ENCODE measurements at regions not wholly inside any gene's neighbourhood (a gene's known extent, or its start where the extent isn't known, plus 50 kb on each side); places are given as distances from the start of the nearest gene placed in this dataset.

DNA sequence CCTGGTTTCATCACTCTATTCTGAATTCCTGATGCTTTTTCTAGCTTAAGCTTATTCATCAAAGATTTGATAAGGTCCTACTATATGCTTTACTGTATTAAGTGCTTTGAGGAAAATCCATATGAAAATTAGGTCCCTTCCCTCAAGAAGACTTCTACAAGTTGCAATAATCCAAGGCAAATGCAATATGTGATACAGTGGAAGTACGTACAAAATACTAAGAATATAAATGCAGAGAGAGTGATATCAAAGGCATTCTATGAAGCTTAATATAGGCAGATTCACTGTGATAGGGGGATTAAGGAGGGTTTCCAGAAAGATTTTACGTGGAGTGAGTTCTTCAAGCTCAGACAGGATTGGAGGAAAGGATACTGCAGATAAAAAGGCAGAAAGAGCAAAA, 142.1 kb downstream of the C6orf118 start:
- intact Hi-C loops (cut with micrococcal nuclease) (no loop called here), in situ Hi-C loops (cut with MboI) (no loop called here)
- no peak overlapping the region for H3K4me3 ChIP-seq
- no peaks in the 10 kb centered on the region for H3K4me1 ChIP-seq (replicated peaks in 1 of 2; ENCODE audit: control insufficient read depth in 2 of 2, insufficient read depth in 2 of 2, low read length in 2 of 2)
- POLR2A ChIA-PET, result no interaction called here
- H3K36me3 ChIP-seq (ENCODE audit: control insufficient read depth, insufficient read depth, low read length), result no peaks in the 10 kb centered on the region
- TF ChIP-seq JUND (IDR thresholded peaks at IDR 0.05; ENCODE audit: borderline replicate concordance, low read depth, low read length), result no peak
- TF ChIP-seq JUND (tag; IDR thresholded peaks at IDR 0.05; ENCODE audit: borderline replicate concordance, low read depth, low read length), result no peak
- no peak for TF ChIP-seq MIER1 (IDR thresholded peaks at IDR 0.05; ENCODE audit: low read depth)
- TF ChIP-seq TRIM28 (IDR thresholded peaks at IDR 0.05), result no peak
- no peak for TF ChIP-seq ZNF512 (tag; IDR thresholded peaks at IDR 0.05)
- TF ChIP-seq CCAR2 (IDR thresholded peaks at IDR 0.05; ENCODE audit: low read depth, low read length), result no peak
- TF ChIP-seq FOXM1 (IDR thresholded peaks at IDR 0.05; ENCODE audit: low read depth), result no peak
- TF ChIP-seq FOXM1 (CRISPR knock-in tag; IDR thresholded peaks at IDR 0.05; ENCODE audit: low read depth), result no peak
- no peak for TF ChIP-seq FOS (IDR thresholded peaks at IDR 0.05; ENCODE audit: extremely low read depth, insufficient read length)
- TF ChIP-seq, protein P1, sequence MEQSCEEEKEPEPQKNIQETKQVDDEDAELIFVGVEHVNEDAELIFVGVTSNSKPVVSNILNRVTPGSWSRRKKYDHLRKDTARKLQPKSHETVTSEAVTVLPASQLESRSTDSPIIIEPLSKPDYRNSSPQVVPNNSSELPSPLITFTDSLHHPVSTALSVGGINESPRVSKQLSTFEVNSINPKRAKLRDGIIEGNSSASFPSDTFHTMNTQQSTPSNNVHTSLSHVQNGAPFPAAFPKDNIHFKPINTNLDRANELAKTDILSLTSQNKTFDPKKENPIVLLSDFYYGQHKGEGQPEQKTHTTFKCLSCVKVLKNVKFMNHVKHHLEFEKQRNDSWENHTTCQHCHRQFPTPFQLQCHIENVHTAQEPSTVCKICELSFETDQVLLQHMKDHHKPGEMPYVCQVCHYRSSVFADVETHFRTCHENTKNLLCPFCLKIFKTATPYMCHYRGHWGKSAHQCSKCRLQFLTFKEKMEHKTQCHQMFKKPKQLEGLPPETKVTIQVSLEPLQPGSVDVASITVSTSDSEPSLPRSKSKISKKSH (CRISPR knock-in tag; IDR thresholded peaks at IDR 0.05), result no peak
- TF ChIP-seq ESRRA (IDR thresholded peaks at IDR 0.05; ENCODE audit: borderline replicate concordance, low read depth), result no peak
- TF ChIP-seq ZNF3 (CRISPR knock-in tag; IDR thresholded peaks at IDR 0.05), result no peak
- TF ChIP-seq JUN (IDR thresholded peaks at IDR 0.05; ENCODE audit: borderline replicate concordance, low read depth, low read length), result no peak
- TF ChIP-seq JUN (CRISPR knock-in tag; IDR thresholded peaks at IDR 0.05; ENCODE audit: borderline replicate concordance), result no peak
- no peak for TF ChIP-seq TEAD1 (CRISPR knock-in tag; IDR thresholded peaks at IDR 0.05)
- CTCF ChIA-PET (ENCODE audit: low intra/inter-chr PET ratio), result no interaction called here
- 3% methylated on average over 2 of the region's 2 CpGs for WGBS (ENCODE audit: insufficient coverage, low coverage, missing lambda C conversion rate)
- H4K20me1 ChIP-seq (replicated peaks; ENCODE audit: control insufficient read depth, insufficient read depth, low read length), result no peaks in the 10 kb centered on the region
- no peak for DNase-seq (ENCODE audit: extremely low read depth in 1 of 4, low spot score in 3 of 4)
- no peaks in the 10 kb centered on the region for H3K79me2 ChIP-seq (ENCODE audit: control insufficient read depth, insufficient read depth, low read length)
- ATAC-seq, result no peak
- no peak for FAIRE-seq
- H3K9me1 ChIP-seq (ENCODE audit: control insufficient read depth, insufficient read depth, low read length), result no peaks in the 10 kb centered on the region
- no peak overlapping the region for H3K4me2 ChIP-seq (ENCODE audit: insufficient read depth, low read length)
- H3K9me3 ChIP-seq (replicated peaks; ENCODE audit: control insufficient read depth, insufficient read depth, low read depth, low read length), result peaks cover 2% of the 10 kb centered on the region
- BruUV-seq (replicated peaks), result no TSS peak
- H3K9ac ChIP-seq (ENCODE audit: insufficient read depth in 1 of 2, low read depth in 2 of 2, low read length in 2 of 2), result no peak overlapping the region
- H2AFZ ChIP-seq (ENCODE audit: low read depth, low read length), result no peak overlapping the region
- H3K27me3 ChIP-seq (ENCODE audit: control insufficient read depth in 2 of 2, insufficient read depth in 2 of 2, low read length in 2 of 2), result no peaks in the 10 kb centered on the region
- no peak overlapping the region for H3K27ac ChIP-seq (ENCODE audit: extremely low read depth, low read depth, low read length)

Data from K562 (cell line).